HepG2 (cell line): ENCODE measurements at regions not wholly inside any gene's neighbourhood (a gene's known extent, or its start where the extent isn't known, plus 50 kb on each side); places are given as distances from the start of the nearest gene placed in this dataset.

Source experiments
- ATAC-seq: fragments of 200-7000 bp; cut with Tn5 transposase; 3 replicates; pipeline ENCODE4 v1.9.1; 2020; ENCODE audit warnings: mild to moderate bottlenecking, moderate library complexity
- BruUV-seq: library from RNA; stranded (reverse); fragments of 400-500 nt; replicated peaks from 2 replicates; lab custom pipeline; 2021; lab: Mats Ljungman, UMichigan
- CTCF ChIA-PET: fragments of 300-600 bp; formaldehyde crosslinking; extraction: SDS; loops from one replicate; lab custom pipeline; 2021; ENCODE audit warnings: low total read pairs, inconsistent platforms, low intra/inter-chr PET ratio; lab: Yijun Ruan, JAX
- POLR2A ChIA-PET: fragments of 350-600 bp; sonication (Branson Sonifier 250); formaldehyde crosslinking; loops from one replicate; lab custom pipeline; 2020; ENCODE audit warnings: antibody characterized with exemption, inconsistent platforms; lab: Yijun Ruan, JAX
- DNase-seq: peaks from one replicate; pipeline ENCODE4 v3.0.0-alpha.2; 2015; ENCODE audit warnings: low spot score
- FAIRE-seq: peaks from 3 replicates; lab custom pipeline; 2011; peaks lifted over from hg19 to GRCh38; lab: Jason Lieb, UNC
- H2AFZ ChIP-seq: one replicate; pipeline ENCODE4 v1.6.1; 2011; ENCODE audit warnings: low read length, inconsistent platforms
- H3K27ac ChIP-seq: fragments of 300-600 bp; 3 replicates; pipeline ENCODE4 v1.8.0; 2011; ENCODE audit warnings: mixed run types, mild to moderate bottlenecking, mixed read lengths, low read length, inconsistent platforms; ENCODE audit not compliant: insufficient read depth; ENCODE audit errors: extremely low read length
- H3K27me3 ChIP-seq, 2 experiments: fragments of 200-600 bp in 1 of 2; 2 replicates in 1 of 2; 3 replicates in 1 of 2; pipeline versions ENCODE4 v1.6.0 to v1.8.0; 2011; ENCODE audit warnings: low read length in 2 of 2, mild to moderate bottlenecking in 2 of 2, moderate library complexity in 2 of 2, inconsistent platforms in 1 of 2; ENCODE audit not compliant: insufficient read depth in 2 of 2, control insufficient read depth in 1 of 2
- H3K36me3 ChIP-seq, 2 experiments: fragments of 200-600 bp in 1 of 2; replicated peaks in 1 of 2; 2 replicates in 1 of 2; 3 replicates in 1 of 2; pipeline versions ENCODE4 v1.5.1 to v1.8.0; 2011; ENCODE audit warnings: low read length in 2 of 2, inconsistent platforms in 1 of 2; ENCODE audit not compliant: insufficient read depth in 2 of 2, control insufficient read depth in 1 of 2
- H3K4me1 ChIP-seq: 2 replicates; pipeline ENCODE4 v1.5.1; 2012; ENCODE audit warnings: low read length, inconsistent platforms; ENCODE audit not compliant: insufficient read depth
- H3K4me2 ChIP-seq: 2 replicates; pipeline ENCODE4 v1.6.0; 2011; ENCODE audit warnings: low read depth, low read length, inconsistent platforms
- H3K4me3 ChIP-seq, 3 experiments: fragments of 200-600 bp in 1 of 3; sonication (generic), shearing (Covaris generic) in 1 of 3; replicated peaks in 1 of 3; 2 replicates each; pipeline ENCODE4 v1.5.1; 2011 to 2016; ENCODE audit warnings: low read length in 3 of 3, inconsistent platforms in 2 of 3, low read depth in 2 of 3, mild to moderate bottlenecking in 2 of 3, control low read depth in 1 of 3, mixed read lengths in 1 of 3; ENCODE audit not compliant: insufficient read depth in 1 of 3
- H3K79me2 ChIP-seq: one replicate; pipeline ENCODE4 v1.6.1; 2011; ENCODE audit warnings: low read length, inconsistent platforms; ENCODE audit not compliant: insufficient read depth
- H3K9ac ChIP-seq: 2 replicates; pipeline ENCODE4 v1.6.0; 2011; ENCODE audit warnings: mild to moderate bottlenecking, low read depth, low read length, inconsistent platforms; ENCODE audit not compliant: insufficient read depth
- H3K9me3 ChIP-seq: 2 replicates; pipeline ENCODE4 v1.5.1; 2012; ENCODE audit warnings: mild to moderate bottlenecking, low read length
- H4K20me1 ChIP-seq: 2 replicates; pipeline ENCODE4 v1.6.0; 2011; ENCODE audit warnings: inconsistent platforms, mild to moderate bottlenecking, low read length, moderate library complexity; ENCODE audit not compliant: insufficient read depth
- ATF1 ChIP-seq: IDR thresholded peaks from 2 replicates; pipeline ENCODE4 v1.6.1; 2016; ENCODE audit warnings: mild to moderate bottlenecking, control low read depth
- BRCA1 ChIP-seq: sonication (generic); formaldehyde crosslinking; IDR thresholded peaks from 2 replicates; pipeline ENCODE4 v1.4.0; 2020; ENCODE audit warnings: missing genetic modification reagents
- E2F1 ChIP-seq: sonication (generic); formaldehyde crosslinking; IDR thresholded peaks from 2 replicates; pipeline ENCODE4 v1.5.0; 2020; ENCODE audit warnings: missing genetic modification reagents
- ETV5 ChIP-seq: IDR thresholded peaks from 2 replicates; pipeline ENCODE4 v1.6.1; 2018; ENCODE audit warnings: missing biosample characterization, missing genetic modification reagents, inconsistent platforms, borderline replicate concordance
- GPN1 ChIP-seq: sonication (generic); formaldehyde crosslinking; IDR thresholded peaks from 2 replicates; pipeline ENCODE4 v1.5.1; 2020; ENCODE audit warnings: missing genetic modification reagents, borderline replicate concordance
- MEF2D ChIP-seq: sonication (generic); formaldehyde crosslinking; IDR thresholded peaks from 2 replicates; pipeline ENCODE4 v1.5.1; 2020; ENCODE audit warnings: mild to moderate bottlenecking, missing genetic modification reagents
- NFYC ChIP-seq: IDR thresholded peaks from 2 replicates; pipeline ENCODE4 v1.6.1; 2016; ENCODE audit warnings: missing genetic modification reagents, missing compliant biosample characterization
- STAG1 ChIP-seq: sonication (generic); formaldehyde crosslinking; IDR thresholded peaks from 2 replicates; pipeline ENCODE4 v1.4.0; 2020; ENCODE audit warnings: missing genetic modification reagents
- TFAP4 ChIP-seq: sonication (generic); IDR thresholded peaks from 2 replicates; pipeline ENCODE4 v1.6.1; 2016; ENCODE audit warnings: low read depth, borderline replicate concordance
- THYN1 ChIP-seq: sonication (generic); formaldehyde crosslinking; IDR thresholded peaks from 2 replicates; pipeline ENCODE4 v1.8.1; 2023; ENCODE audit warnings: low read depth, mild to moderate bottlenecking, moderate library complexity, missing genetic modification reagents, borderline replicate concordance
- ZBTB10 ChIP-seq: sonication (generic); formaldehyde crosslinking; IDR thresholded peaks from 2 replicates; pipeline ENCODE4 v1.4.0; 2020; ENCODE audit warnings: missing genetic modification reagents, borderline replicate concordance
- ZBTB38 ChIP-seq: sonication (generic); formaldehyde crosslinking; IDR thresholded peaks from 2 replicates; pipeline ENCODE4 v1.5.1; 2020; ENCODE audit warnings: mild to moderate bottlenecking, missing genetic modification reagents
- ZBTB49 ChIP-seq: sonication (generic); formaldehyde crosslinking; IDR thresholded peaks from 2 replicates; pipeline ENCODE4 v1.4.0; 2020; ENCODE audit warnings: missing genetic modification reagents, borderline replicate concordance
- ZNF12 ChIP-seq: sonication (generic); formaldehyde crosslinking; IDR thresholded peaks from 2 replicates; pipeline ENCODE4 v1.5.0; 2020; ENCODE audit warnings: missing genetic modification reagents
- ZNF224 ChIP-seq: sonication (generic); formaldehyde crosslinking; IDR thresholded peaks from 2 replicates; pipeline ENCODE4 v1.5.0; 2020; ENCODE audit warnings: mild to moderate bottlenecking, missing genetic modification reagents
- ZNF275 ChIP-seq: sonication (generic); formaldehyde crosslinking; IDR thresholded peaks from 2 replicates; pipeline ENCODE4 v1.8.0; 2022; ENCODE audit warnings: missing genetic modification reagents, mild to moderate bottlenecking, inconsistent platforms, borderline replicate concordance
- ZNF446 ChIP-seq: sonication (generic); formaldehyde crosslinking; IDR thresholded peaks from 2 replicates; pipeline ENCODE4 v1.5.0; 2020; ENCODE audit warnings: mild to moderate bottlenecking, missing genetic modification reagents
- ZNF577 ChIP-seq: sonication (generic); formaldehyde crosslinking; IDR thresholded peaks from 2 replicates; pipeline ENCODE4 v1.4.0; 2020; ENCODE audit warnings: mild to moderate bottlenecking, low read depth, missing genetic modification reagents, borderline replicate concordance
- WGBS: methylation state at CpG from one replicate; pipeline ENCODE4 v1.1.6; 2017; ENCODE audit warnings: low lambda C conversion rate; 5-methylcytosine and 5-hydroxymethylcytosine counted together
- in situ Hi-C: cut with HindIII; loops from 2 replicates; pipeline ENCODE4 v1.10.0; 2017; ENCODE audit warnings: low pct_unique_long_range_greater_than_20kb; ENCODE audit not compliant: extremely low pct_ligation_motif_present
- intact Hi-C: fragments of 100-400 bp; cut with micrococcal nuclease; formaldehyde crosslinking; loops from one replicate; pipeline ENCODE4 v1.10.0; 2022; ENCODE audit not compliant: unreplicated experiment

- POLR2A ChIA-PET, result no interaction called here
- 53% methylated on average over 7 of the region's 7 CpGs for WGBS
- TF ChIP-seq ZNF577, result no peak
- no peak for TF ChIP-seq ZNF275
- no peak for TF ChIP-seq ZNF446 (CRISPR knock-in tag)
- no peak for TF ChIP-seq BRCA1 (CRISPR knock-in tag)
- no peak for TF ChIP-seq NFYC (CRISPR knock-in tag)
- TF ChIP-seq ETV5 (CRISPR knock-in tag), result no peak
- TF ChIP-seq ZBTB49 (CRISPR knock-in tag), result no peak
- TF ChIP-seq ZBTB10 (CRISPR knock-in tag), result no peak
- TF ChIP-seq ZNF224 (CRISPR knock-in tag), result no peak
- TF ChIP-seq ZNF12, result no peak
- no peak for TF ChIP-seq MEF2D
- TF ChIP-seq THYN1 (CRISPR knock-in tag), result no peak
- no peak for TF ChIP-seq STAG1 (CRISPR knock-in tag)
- no peak for TF ChIP-seq ATF1
- TF ChIP-seq E2F1 (CRISPR knock-in tag), result no peak
- no peak for TF ChIP-seq GPN1 (CRISPR knock-in tag)
- TF ChIP-seq ZBTB38 (CRISPR knock-in tag), result no peak
- TF ChIP-seq TFAP4, result no peak
- TF ChIP-seq, all 625 proteins: peak for 0
- no peak overlapping the region for H3K27ac ChIP-seq
- H3K79me2 ChIP-seq, result no peaks in the 10 kb centered on the region
- no peak for ATAC-seq
- H3K4me3 ChIP-seq, result no peak overlapping the region
- in situ Hi-C loops (no loop called here), intact Hi-C loops (no loop called here)
- 0 out of 5 replicates have a peak, but pooled peaks cover 0 to 4% of the 10 kb centered on the region in 2 experiments for H3K27me3 ChIP-seq
- H2AFZ ChIP-seq, result no peak overlapping the region
- H3K4me1 ChIP-seq, result peaks cover 23% of the 10 kb centered on the region
- no peak overlapping the region for H3K9ac ChIP-seq
- no peaks in the 10 kb centered on the region for H3K36me3 ChIP-seq
- FAIRE-seq, result no peak
- DNase-seq, result no peak
- no peaks in the 10 kb centered on the region for H3K9me3 ChIP-seq
- H4K20me1 ChIP-seq, result no peaks in the 10 kb centered on the region
- BruUV-seq, result no TSS peak
- H3K4me2 ChIP-seq, result no peak overlapping the region
- CTCF ChIA-PET, result no interaction called here
Measured at GRCh38 chr2:16201848-16202247, 261.5 kb downstream of the MYCN start.
